HEK293 (cell line): ENCODE measurements at regions not wholly inside any gene's neighbourhood (a gene's known extent, or its start where the extent isn't known, plus 50 kb on each side); places are given as distances from the start of the nearest gene placed in this dataset.
A peak's percentile ranks its signal among the peaks of the same experiment; 100 is the strongest.
"Not testable (repeated sequence)": the region's sequence is repeated elsewhere in the genome, so short reads cannot be mapped to it uniquely, and the experiment has no call there.

Experiments used
- CTCF ChIA-PET: fragments of 350-600 bp; formaldehyde crosslinking; extraction: SDS; loops from one replicate; lab custom pipeline; 2021; ENCODE audit warnings: antibody characterized with exemption; lab: Yijun Ruan, JAX
- POLR2A ChIA-PET: fragments of 300-600 bp; formaldehyde crosslinking; extraction: SDS; loops from one replicate; lab custom pipeline; 2020; ENCODE audit warnings: antibody characterized with exemption, inconsistent platforms; lab: Yijun Ruan, JAX
- H3K27ac ChIP-seq: fragments of 200-500 bp; sonication (Bioruptor generic); 2 replicates; pipeline ENCODE4 v1.5.1; 2014; ENCODE audit warnings: low read depth, low read length, control low read depth, inconsistent platforms; ENCODE audit errors: extremely low read depth
- H3K36me3 ChIP-seq, 2 experiments: fragments of 200-500 bp in 1 of 2; sonication (Bioruptor generic) in 1 of 2; 1 replicate in 1 of 2; 2 replicates in 1 of 2; pipeline ENCODE4 v1.5.1; 2014 to 2017; ENCODE audit warnings: inconsistent platforms in 2 of 2, low read length in 2 of 2; ENCODE audit not compliant: control insufficient read depth in 2 of 2, insufficient read depth in 1 of 2
- H3K4me1 ChIP-seq: fragments of 200-500 bp; sonication (Bioruptor generic); 2 replicates; pipeline ENCODE4 v1.5.1; 2014; ENCODE audit warnings: mild to moderate bottlenecking, low read length, inconsistent platforms; ENCODE audit not compliant: control insufficient read depth, insufficient read depth
- H3K4me3 ChIP-seq: 2 replicates; pipeline ENCODE4 v1.5.1; 2011; ENCODE audit warnings: low read depth, mild to moderate bottlenecking, control low read depth, low read length, moderate library complexity
- H3K9me3 ChIP-seq: fragments of 200-500 bp; sonication (Bioruptor generic); 2 replicates; pipeline ENCODE4 v1.5.1; 2014; ENCODE audit warnings: low read depth, low read length, inconsistent platforms; ENCODE audit not compliant: control insufficient read depth, insufficient read depth
- KLF8 ChIP-seq: fragments of 450-650 bp; formaldehyde crosslinking; IDR thresholded peaks from 2 replicates; pipeline ENCODE4 v1.5.1; 2016; ENCODE audit warnings: missing biosample characterization, missing genetic modification characterization
- MYNN ChIP-seq: fragments of 450-650 bp; formaldehyde crosslinking; IDR thresholded peaks from 2 replicates; pipeline ENCODE4 v1.5.1; 2016; ENCODE audit warnings: missing biosample characterization, missing genetic modification characterization, borderline replicate concordance
- OVOL3 ChIP-seq: fragments of 450-650 bp; formaldehyde crosslinking; IDR thresholded peaks from 2 replicates; pipeline ENCODE4 v1.5.1; 2016; ENCODE audit warnings: missing biosample characterization, missing genetic modification characterization
- REST ChIP-seq: fragments of 450-650 bp; formaldehyde crosslinking; IDR thresholded peaks from 2 replicates; pipeline ENCODE4 v1.5.1; 2016; ENCODE audit warnings: missing biosample characterization, missing genetic modification characterization
- SP2 ChIP-seq: fragments of 450-650 bp; formaldehyde crosslinking; IDR thresholded peaks from 2 replicates; pipeline ENCODE4 v1.5.1; 2016; ENCODE audit warnings: missing biosample characterization, missing genetic modification characterization
- SP3 ChIP-seq: fragments of 450-650 bp; formaldehyde crosslinking; IDR thresholded peaks from 2 replicates; pipeline ENCODE4 v1.5.1; 2016; ENCODE audit warnings: missing biosample characterization, missing genetic modification characterization
- YY2 ChIP-seq: fragments of 450-650 bp; formaldehyde crosslinking; IDR thresholded peaks from 2 replicates; pipeline ENCODE4 v1.5.1; 2016; ENCODE audit warnings: missing biosample characterization, missing genetic modification characterization
- ZBTB17 ChIP-seq: fragments of 450-650 bp; formaldehyde crosslinking; IDR thresholded peaks from 2 replicates; pipeline ENCODE4 v1.5.1; 2016; ENCODE audit warnings: missing biosample characterization, missing genetic modification characterization
- ZBTB26 ChIP-seq: fragments of 450-650 bp; formaldehyde crosslinking; optimal IDR thresholded peaks from 2 replicates; pipeline ENCODE3; 2016; ENCODE audit warnings: missing biosample characterization, mild to moderate bottlenecking, missing genetic modification characterization
- ZBTB44 ChIP-seq: fragments of 450-650 bp; IDR thresholded peaks from 2 replicates; pipeline ENCODE4 v1.5.1; 2018; ENCODE audit warnings: missing biosample characterization, mild to moderate bottlenecking, missing genetic modification characterization
- ZBTB8A ChIP-seq: fragments of 450-650 bp; formaldehyde crosslinking; IDR thresholded peaks from 2 replicates; pipeline ENCODE4 v1.5.1; 2016; ENCODE audit warnings: missing biosample characterization, missing genetic modification characterization
- ZNF341 ChIP-seq: fragments of 450-650 bp; formaldehyde crosslinking; IDR thresholded peaks from 2 replicates; pipeline ENCODE4; 2016; ENCODE audit warnings: low read depth, missing biosample characterization, missing genetic modification characterization
- ZNF423 ChIP-seq: fragments of 450-650 bp; formaldehyde crosslinking; IDR thresholded peaks from 2 replicates; pipeline ENCODE4 v1.5.1; 2016; ENCODE audit warnings: missing biosample characterization, missing genetic modification characterization
- ZNF654 ChIP-seq: fragments of 450-650 bp; formaldehyde crosslinking; IDR thresholded peaks from 2 replicates; pipeline ENCODE4 v1.5.1; 2016; ENCODE audit warnings: low read depth, missing biosample characterization, missing genetic modification characterization
- ZNF707 ChIP-seq: fragments of 450-650 bp; formaldehyde crosslinking; IDR thresholded peaks from 2 replicates; pipeline ENCODE4 v1.5.1; 2016; ENCODE audit warnings: missing biosample characterization, missing genetic modification characterization
- ZNF76 ChIP-seq: fragments of 450-650 bp; formaldehyde crosslinking; IDR thresholded peaks from 2 replicates; pipeline ENCODE4; 2016; ENCODE audit warnings: low read depth, missing biosample characterization, missing genetic modification characterization, borderline replicate concordance
- TF ChIP-seq, protein P1 (sequence below): fragments of 450-650 bp; formaldehyde crosslinking; IDR thresholded peaks from 2 replicates; pipeline ENCODE4 v1.5.1; 2017; ENCODE audit warnings: missing biosample characterization, mild to moderate bottlenecking, missing genetic modification characterization, moderate library complexity

DNA sequence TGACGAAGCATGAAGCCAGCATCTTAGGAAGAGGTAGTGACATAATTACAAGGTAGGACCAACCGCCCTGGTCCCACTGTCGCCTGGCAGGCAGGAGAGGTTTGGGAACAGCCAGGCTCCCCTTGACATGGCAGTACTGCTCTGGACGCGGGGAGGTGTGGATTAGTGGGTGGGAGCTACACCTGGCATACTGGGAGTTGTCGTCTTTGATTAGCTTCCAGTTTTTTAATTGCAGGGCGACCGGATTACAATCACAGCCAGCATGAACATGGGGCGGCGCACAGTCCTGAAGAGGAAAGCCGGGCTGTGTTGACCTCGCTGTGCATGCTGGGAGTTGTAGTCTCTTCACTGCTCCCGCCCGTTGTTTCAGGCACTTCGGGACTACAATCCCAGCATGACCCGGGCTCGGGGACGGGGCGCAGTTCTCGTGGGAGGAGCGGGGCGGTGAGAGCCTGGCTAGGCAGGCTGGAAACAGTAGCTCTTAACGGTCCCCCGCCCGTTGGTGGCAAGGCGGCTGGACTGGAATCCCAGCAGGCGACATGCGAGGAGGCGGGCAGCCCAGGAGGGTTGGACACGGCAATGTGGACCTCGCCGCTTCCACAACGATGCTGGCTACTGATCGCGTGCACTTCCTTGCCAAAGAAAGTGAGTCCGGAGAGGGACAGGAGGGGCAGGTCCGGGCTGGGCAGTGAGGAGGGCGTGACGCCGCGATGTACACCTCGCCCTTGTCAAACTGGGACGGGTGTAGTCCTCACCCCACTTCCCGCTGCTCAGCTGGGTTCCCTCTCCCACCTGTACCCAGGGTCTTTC is 98.0 kb upstream of the ZNF722 start:
- Histone ChIP-seq H3K9me3 (no peaks in the 10 kb centered on the region), H3K27ac (no peak overlapping the region), H3K36me3 (no peaks in the 10 kb centered on the region), H3K4me3 (no peak overlapping the region), H3K4me1 (no peaks in the 10 kb centered on the region)
- peak; percentile 77 for TF ChIP-seq ZNF76 (tag by site-specific recombination)
- TF ChIP-seq ZNF341 (tag by site-specific recombination), result peak; percentile 74
- no peak for TF ChIP-seq YY2 (tag by site-specific recombination)
- TF ChIP-seq ZNF423 (tag by site-specific recombination), result no peak
- no peak for TF ChIP-seq SP3 (tag by site-specific recombination)
- no peak for TF ChIP-seq MYNN (tag by site-specific recombination)
- peak; percentile 48 for TF ChIP-seq SP2 (tag by site-specific recombination)
- TF ChIP-seq ZBTB17 (tag by site-specific recombination), result 0 out of 2 replicates have a peak, but pooled peaks have one; percentile 24
- no peak for TF ChIP-seq ZBTB44 (tag by site-specific recombination)
- TF ChIP-seq ZNF707 (tag by site-specific recombination), result no peak
- TF ChIP-seq ZBTB26 (tag by site-specific recombination), result peak; percentile 25
- no peak for TF ChIP-seq KLF8
- TF ChIP-seq ZBTB8A, result peak; percentile 29; the same call in 1 of the 2 replicates
- TF ChIP-seq ZNF654, result no peak
- no peak for TF ChIP-seq OVOL3 (tag by site-specific recombination)
- TF ChIP-seq, protein P1, sequence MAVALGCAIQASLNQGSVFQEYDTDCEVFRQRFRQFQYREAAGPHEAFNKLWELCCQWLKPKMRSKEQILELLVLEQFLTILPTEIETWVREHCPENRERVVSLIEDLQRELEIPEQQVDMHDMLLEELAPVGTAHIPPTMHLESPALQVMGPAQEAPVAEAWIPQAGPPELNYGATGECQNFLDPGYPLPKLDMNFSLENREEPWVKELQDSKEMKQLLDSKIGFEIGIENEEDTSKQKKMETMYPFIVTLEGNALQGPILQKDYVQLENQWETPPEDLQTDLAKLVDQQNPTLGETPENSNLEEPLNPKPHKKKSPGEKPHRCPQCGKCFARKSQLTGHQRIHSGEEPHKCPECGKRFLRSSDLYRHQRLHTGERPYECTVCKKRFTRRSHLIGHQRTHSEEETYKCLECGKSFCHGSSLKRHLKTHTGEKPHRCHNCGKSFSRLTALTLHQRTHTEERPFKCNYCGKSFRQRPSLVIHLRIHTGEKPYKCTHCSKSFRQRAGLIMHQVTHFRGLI (tag by site-specific recombination), result no peak
- ChIA-PET CTCF (no interaction called here), POLR2A (interaction anchor here (0.6 kb wide), 1 partner anchor 429 kb away, joined by 3 read pairs; no protein-coding TSS in a partner anchor)

- POLR2A ChIA-PET, result interaction anchor here (0.6 kb wide), 1 partner anchor 428 kb away, joined by 3 read pairs; no protein-coding TSS in a partner anchor
- H3K9me3 ChIP-seq, H3K27ac ChIP-seq, CTCF ChIA-PET, H3K4me3 ChIP-seq, H3K36me3 ChIP-seq, H3K4me1 ChIP-seq: not testable (repeated sequence)
- TF ChIP-seq REST (tag by site-specific recombination), result peak; percentile 25; the same call in 1 of the 2 replicates
These were observed 97.5 kb upstream of the ZNF722 start for GRCh38 chr7:63901204-63901506.
